Stomach (tissue), 8 donors: ENCODE measurements at regions not wholly inside any gene's neighbourhood (a gene's known extent, or its start where the extent isn't known, plus 50 kb on each side); places are given as distances from the start of the nearest gene placed in this dataset.

ENCODE experiments used
- DNase-seq, 2 donors: peaks; one replicate each; pipeline versions ENCODE4 v3.0.0 to v3.0.0-alpha.2; 2013 to 2019
- H3K27ac ChIP-seq, 5 donors: fragments of 200-600 bp in 4 of 5; sonication (generic) in 4 of 5; one replicate each; pipeline ENCODE4 v1.5.1; 2013 to 2019; ENCODE audit warnings: mild to moderate bottlenecking in 1 of 5, moderate library complexity in 1 of 5
- H3K27me3 ChIP-seq, 3 donors: fragments of 200-600 bp; sonication (generic); one replicate each; pipeline ENCODE4 v1.5.1; 2017 to 2019; ENCODE audit warnings: mixed run types in 1 of 3
- H3K36me3 ChIP-seq, 4 donors: fragments of 200-600 bp; sonication (generic); 1 replicate in 3 of 4; 2 replicates in 1 of 4; pipeline ENCODE4 v1.5.1; 2016 to 2019
- H3K4me1 ChIP-seq, 4 donors: fragments of 200-600 bp; sonication (generic); one replicate each; pipeline ENCODE4 v1.5.1; 2016 to 2019
- H3K4me3 ChIP-seq, 4 donors: fragments of 200-600 bp; sonication (generic) in 3 of 4; one replicate each; pipeline ENCODE4 v1.5.1; 2016 to 2019; ENCODE audit warnings: mild to moderate bottlenecking in 1 of 4
- H3K9me3 ChIP-seq, 4 donors: fragments of 200-600 bp; sonication (generic); one replicate each; pipeline ENCODE4 v1.5.1; 2016 to 2019
- CTCF ChIP-seq, 7 experiments: fragments of 450-650 bp in 4 of 7; fragments of 200-600 bp in 3 of 7; sonication (generic) in 3 of 7; IDR thresholded peaks; one replicate each; pipeline ENCODE4 v1.5.1; 2016 to 2019; ENCODE audit warnings: antibody characterized with exemption in 7 of 7, control low read depth in 2 of 7, mild to moderate bottlenecking in 1 of 7
- EP300 ChIP-seq: sonication (generic); formaldehyde crosslinking; IDR thresholded peaks from one replicate; pipeline ENCODE4 v1.6.1; 2017; ENCODE audit warnings: antibody characterized with exemption
- POLR2A ChIP-seq, 4 donors: fragments of 450-650 bp; IDR thresholded peaks; one replicate each; pipeline ENCODE4 v1.6.1; 2016; ENCODE audit warnings: antibody characterized with exemption in 4 of 4, control low read depth in 2 of 4, mild to moderate bottlenecking in 1 of 4, moderate library complexity in 1 of 4
- POLR2AphosphoS5 ChIP-seq, 3 donors: sonication (generic); formaldehyde crosslinking; IDR thresholded peaks; one replicate each; pipeline ENCODE4 v1.6.1; 2016; ENCODE audit warnings: antibody characterized with exemption in 3 of 3
- WGBS, 5 donors: extraction: QIAGEN DNeasy Blood & Tissue Kit in 3 of 5; methylation state at CpG; one replicate each; pipeline versions ENCODE4 v1.1.5 to v1.1.7; 2013 to 2018; 5-methylcytosine and 5-hydroxymethylcytosine counted together
- intact Hi-C: fragments of 100-400 bp; cut with DNase I; formaldehyde crosslinking; loops from one replicate; pipeline ENCODE4 v1.15.1; 2023; ENCODE audit warnings: low total_unique reads
- donor health status: healthy with polysubstance abuse.
- donor health status: Bipolar disorder and iron deficiency.
- donor health status: healthy.

GRCh38 chr5:74127381-74128320, 501.7 kb downstream of the ARHGEF28 start:
- 41 to 52% (median 45%) methylated on average over 8 to 9 of the region's 9 CpGs for WGBS, 5 donors
- H3K9me3 ChIP-seq = no peaks in the 10 kb centered on the region
- no peak overlapping the region for H3K27ac ChIP-seq
- peaks cover 0 to 7% (median 0%) of the 10 kb centered on the region in 4 donors for H3K4me1 ChIP-seq
- H3K4me3 ChIP-seq = no peak overlapping the region
- peak in 1 of 2 donors; percentile 62 for DNase-seq
- H3K27me3 ChIP-seq = no peaks in the 10 kb centered on the region
- intact Hi-C loops = no loop called here
- H3K36me3 ChIP-seq = no peaks in the 10 kb centered on the region
- no peak for TF ChIP-seq EP300
- peak in 1 of 7 experiments; percentile 22 for TF ChIP-seq CTCF (IDR thresholded peaks at IDR 0.05)

GRCh38 chr5:74126294-74126693, 500.3 kb downstream of the ARHGEF28 start:
- 30 to 47% (median 34%) methylated on average over 1 of the region's 1 CpG for WGBS, 5 donors
- Histone ChIP-seq H3K4me1 (peaks cover 0 to 7% (median 0%) of the 10 kb centered on the region in 4 donors), H3K9me3 (no peaks in the 10 kb centered on the region), H3K27ac (no peak overlapping the region), H3K27me3 (no peaks in the 10 kb centered on the region), H3K4me3 (no peak overlapping the region), H3K36me3 (no peaks in the 10 kb centered on the region)
- DNase-seq = no peak
- TF ChIP-seq EP300 (no peak), POLR2AphosphoS5 (IDR thresholded peaks at IDR 0.05) (no peak), CTCF (IDR thresholded peaks at IDR 0.05) (no peak), POLR2A (IDR thresholded peaks at IDR 0.05) (no peak)
- intact Hi-C loops = no loop called here

- Histone ChIP-seq H3K4me3 (no peak overlapping the region), H3K4me1 (peaks cover 0 to 7% (median 0%) of the 10 kb centered on the region in 4 donors), H3K27me3 (no peaks in the 10 kb centered on the region), H3K36me3 (no peaks in the 10 kb centered on the region), H3K27ac (no peak overlapping the region), H3K9me3 (no peaks in the 10 kb centered on the region)
- intact Hi-C loops = no loop called here
- TF ChIP-seq POLR2A (IDR thresholded peaks at IDR 0.05) (no peak), EP300 (no peak), POLR2AphosphoS5 (IDR thresholded peaks at IDR 0.05) (no peak), CTCF (IDR thresholded peaks at IDR 0.05) (no peak)
- 84 to 89% (median 87%) methylated on average over 4 of the region's 4 CpGs for WGBS, 5 donors
- no peak for DNase-seq
Observed at GRCh38 chr5:74124826-74125225, 498.8 kb downstream of the ARHGEF28 start.

GRCh38 chr5:74123929-74124328, 497.9 kb downstream of the ARHGEF28 start:
- no peaks in the 10 kb centered on the region for H3K36me3 ChIP-seq
- no peak for TF ChIP-seq POLR2AphosphoS5 (IDR thresholded peaks at IDR 0.05)
- TF ChIP-seq EP300 = no peak
- TF ChIP-seq CTCF (IDR thresholded peaks at IDR 0.05) = no peak
- TF ChIP-seq POLR2A (IDR thresholded peaks at IDR 0.05) = no peak
- intact Hi-C loops = no loop called here
- H3K27me3 ChIP-seq = no peaks in the 10 kb centered on the region
- no peaks in the 10 kb centered on the region for H3K9me3 ChIP-seq
- H3K4me1 ChIP-seq = peaks cover 0 to 7% (median 0%) of the 10 kb centered on the region in 4 donors
- WGBS, 5 donors = 84 to 92% (median 87%) methylated on average over 5 of the region's 5 CpGs
- H3K27ac ChIP-seq = no peak overlapping the region
- H3K4me3 ChIP-seq = no peak overlapping the region
- no peak for DNase-seq
